Panc1 (cell line): ENCODE measurements at regions not wholly inside any gene's neighbourhood (a gene's known extent, or its start where the extent isn't known, plus 50 kb on each side); places are given as distances from the start of the nearest gene placed in this dataset.

ENCODE experiments used
- POLR2AphosphoS5 ChIP-seq: IDR thresholded peaks from 2 replicates; pipeline ENCODE4 v1.6.1; 2012; ENCODE audit warnings: mild to moderate bottlenecking, low read depth, low read length, moderate library complexity
- SIN3A ChIP-seq: IDR thresholded peaks from 2 replicates; pipeline ENCODE4 v1.6.1; 2012; ENCODE audit warnings: low read depth, mild to moderate bottlenecking, low read length, moderate library complexity, borderline replicate concordance; ENCODE audit not compliant: insufficient read depth
- TCF7L2 ChIP-seq: IDR thresholded peaks from 2 replicates; pipeline ENCODE4 v1.6.1; 2011; ENCODE audit warnings: mild to moderate bottlenecking, low read depth, low read length, inconsistent platforms
- TF ChIP-seq, protein P1 (sequence below): fragments of 450-650 bp; IDR thresholded peaks from 2 replicates; pipeline ENCODE4 v1.5.1; 2017; ENCODE audit warnings: mild to moderate bottlenecking
- TF ChIP-seq, protein P2 (sequence below), 2 experiments: IDR thresholded peaks; 2 replicates each; pipeline ENCODE4 v1.6.1; 2011 to 2012; ENCODE audit warnings: low read depth in 2 of 2, control low read depth in 1 of 2, low read length in 1 of 2, mild to moderate bottlenecking in 1 of 2, moderate library complexity in 1 of 2; ENCODE audit not compliant: insufficient read depth in 1 of 2

DNA sequence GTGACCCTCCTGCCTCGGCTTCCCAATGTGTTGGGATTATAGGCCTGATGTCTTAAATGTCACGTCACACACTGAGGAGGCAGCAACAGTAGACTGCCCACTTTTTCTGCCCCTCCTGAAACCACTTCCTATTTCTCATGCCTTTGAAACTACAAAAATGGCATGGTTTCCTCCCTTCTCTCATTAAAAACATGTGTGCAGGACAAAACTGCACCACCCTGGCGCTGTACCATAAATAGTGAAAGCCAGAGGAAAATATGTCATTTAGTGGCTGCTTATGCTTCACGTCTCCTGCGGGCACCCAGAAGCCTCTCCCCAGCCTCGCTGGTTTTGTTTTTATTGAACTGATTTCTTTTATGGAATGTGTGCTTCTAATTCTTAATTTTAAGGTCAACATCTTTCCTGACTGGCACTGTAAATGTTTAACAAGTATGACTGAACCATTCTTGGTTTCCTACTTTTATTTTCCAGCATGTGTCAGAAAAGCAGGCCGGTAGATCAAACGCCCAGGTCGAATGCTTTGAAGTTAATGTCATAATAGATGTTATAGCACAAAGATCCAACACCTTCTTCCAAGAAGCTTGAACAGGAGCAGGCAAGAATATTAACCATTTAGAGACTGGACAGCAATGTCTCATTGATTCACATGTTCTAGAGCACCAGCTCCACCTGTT is 59.6 kb upstream of the C1orf87 start:
- TF ChIP-seq, protein P1, sequence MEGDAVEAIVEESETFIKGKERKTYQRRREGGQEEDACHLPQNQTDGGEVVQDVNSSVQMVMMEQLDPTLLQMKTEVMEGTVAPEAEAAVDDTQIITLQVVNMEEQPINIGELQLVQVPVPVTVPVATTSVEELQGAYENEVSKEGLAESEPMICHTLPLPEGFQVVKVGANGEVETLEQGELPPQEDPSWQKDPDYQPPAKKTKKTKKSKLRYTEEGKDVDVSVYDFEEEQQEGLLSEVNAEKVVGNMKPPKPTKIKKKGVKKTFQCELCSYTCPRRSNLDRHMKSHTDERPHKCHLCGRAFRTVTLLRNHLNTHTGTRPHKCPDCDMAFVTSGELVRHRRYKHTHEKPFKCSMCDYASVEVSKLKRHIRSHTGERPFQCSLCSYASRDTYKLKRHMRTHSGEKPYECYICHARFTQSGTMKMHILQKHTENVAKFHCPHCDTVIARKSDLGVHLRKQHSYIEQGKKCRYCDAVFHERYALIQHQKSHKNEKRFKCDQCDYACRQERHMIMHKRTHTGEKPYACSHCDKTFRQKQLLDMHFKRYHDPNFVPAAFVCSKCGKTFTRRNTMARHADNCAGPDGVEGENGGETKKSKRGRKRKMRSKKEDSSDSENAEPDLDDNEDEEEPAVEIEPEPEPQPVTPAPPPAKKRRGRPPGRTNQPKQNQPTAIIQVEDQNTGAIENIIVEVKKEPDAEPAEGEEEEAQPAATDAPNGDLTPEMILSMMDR = no peak
- TF ChIP-seq, protein P2, sequence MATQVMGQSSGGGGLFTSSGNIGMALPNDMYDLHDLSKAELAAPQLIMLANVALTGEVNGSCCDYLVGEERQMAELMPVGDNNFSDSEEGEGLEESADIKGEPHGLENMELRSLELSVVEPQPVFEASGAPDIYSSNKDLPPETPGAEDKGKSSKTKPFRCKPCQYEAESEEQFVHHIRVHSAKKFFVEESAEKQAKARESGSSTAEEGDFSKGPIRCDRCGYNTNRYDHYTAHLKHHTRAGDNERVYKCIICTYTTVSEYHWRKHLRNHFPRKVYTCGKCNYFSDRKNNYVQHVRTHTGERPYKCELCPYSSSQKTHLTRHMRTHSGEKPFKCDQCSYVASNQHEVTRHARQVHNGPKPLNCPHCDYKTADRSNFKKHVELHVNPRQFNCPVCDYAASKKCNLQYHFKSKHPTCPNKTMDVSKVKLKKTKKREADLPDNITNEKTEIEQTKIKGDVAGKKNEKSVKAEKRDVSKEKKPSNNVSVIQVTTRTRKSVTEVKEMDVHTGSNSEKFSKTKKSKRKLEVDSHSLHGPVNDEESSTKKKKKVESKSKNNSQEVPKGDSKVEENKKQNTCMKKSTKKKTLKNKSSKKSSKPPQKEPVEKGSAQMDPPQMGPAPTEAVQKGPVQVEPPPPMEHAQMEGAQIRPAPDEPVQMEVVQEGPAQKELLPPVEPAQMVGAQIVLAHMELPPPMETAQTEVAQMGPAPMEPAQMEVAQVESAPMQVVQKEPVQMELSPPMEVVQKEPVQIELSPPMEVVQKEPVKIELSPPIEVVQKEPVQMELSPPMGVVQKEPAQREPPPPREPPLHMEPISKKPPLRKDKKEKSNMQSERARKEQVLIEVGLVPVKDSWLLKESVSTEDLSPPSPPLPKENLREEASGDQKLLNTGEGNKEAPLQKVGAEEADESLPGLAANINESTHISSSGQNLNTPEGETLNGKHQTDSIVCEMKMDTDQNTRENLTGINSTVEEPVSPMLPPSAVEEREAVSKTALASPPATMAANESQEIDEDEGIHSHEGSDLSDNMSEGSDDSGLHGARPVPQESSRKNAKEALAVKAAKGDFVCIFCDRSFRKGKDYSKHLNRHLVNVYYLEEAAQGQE (IDR thresholded peaks at IDR 0.05; ENCODE audit: insufficient read depth in 1 of 2, low read depth in 2 of 2, low read length in 1 of 2) = no peak
- TF ChIP-seq POLR2AphosphoS5 (no peak), SIN3A (no peak), TCF7L2 (peak; percentile 27; the same call in 1 of the 2 replicates)
